Astrocyte of the cerebellum (primary cell): ENCODE measurements at regions not wholly inside any gene's neighbourhood (a gene's known extent, or its start where the extent isn't known, plus 50 kb on each side); places are given as distances from the start of the nearest gene placed in this dataset.

Experiments
- DNase-seq: peaks from one replicate; pipeline ENCODE4 v3.0.0-alpha.2; 2011; ENCODE audit warnings: low read depth
- H3K4me3 ChIP-seq: 2 replicates; pipeline ENCODE4 v1.5.1; 2011; ENCODE audit warnings: mild to moderate bottlenecking, low read depth, low read length, moderate library complexity
- in situ Hi-C: cut with HindIII; loops from 2 replicates; pipeline ENCODE4 v1.10.0; 2017; ENCODE audit warnings: low sequenced_read_pairs
- TF ChIP-seq, protein P1 (sequence below): IDR thresholded peaks from 2 replicates; pipeline ENCODE4 v1.5.1; 2012; ENCODE audit warnings: low read length, low read depth, moderate library complexity, mild to moderate bottlenecking; ENCODE audit errors: missing control alignments

DNA sequence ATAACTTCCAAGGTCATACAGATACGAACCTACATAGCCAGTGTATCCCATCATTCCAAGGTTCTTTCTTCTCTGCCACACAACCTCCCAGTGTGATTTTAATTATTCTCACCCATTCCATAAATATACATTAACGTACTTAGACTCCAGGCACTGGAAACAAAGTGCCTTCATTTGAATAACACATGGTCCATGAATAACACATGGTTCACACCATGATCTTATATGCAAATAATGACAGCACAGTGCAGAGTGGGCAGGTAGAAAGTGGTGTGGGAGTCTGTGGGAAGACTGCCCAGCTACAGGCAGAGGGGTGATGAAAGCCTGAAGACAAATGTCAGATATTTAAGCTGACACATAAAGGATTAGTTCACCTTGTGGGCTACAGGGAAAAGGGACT lies 425.2 kb downstream of the HACE1 start:
- TF ChIP-seq, protein P1, sequence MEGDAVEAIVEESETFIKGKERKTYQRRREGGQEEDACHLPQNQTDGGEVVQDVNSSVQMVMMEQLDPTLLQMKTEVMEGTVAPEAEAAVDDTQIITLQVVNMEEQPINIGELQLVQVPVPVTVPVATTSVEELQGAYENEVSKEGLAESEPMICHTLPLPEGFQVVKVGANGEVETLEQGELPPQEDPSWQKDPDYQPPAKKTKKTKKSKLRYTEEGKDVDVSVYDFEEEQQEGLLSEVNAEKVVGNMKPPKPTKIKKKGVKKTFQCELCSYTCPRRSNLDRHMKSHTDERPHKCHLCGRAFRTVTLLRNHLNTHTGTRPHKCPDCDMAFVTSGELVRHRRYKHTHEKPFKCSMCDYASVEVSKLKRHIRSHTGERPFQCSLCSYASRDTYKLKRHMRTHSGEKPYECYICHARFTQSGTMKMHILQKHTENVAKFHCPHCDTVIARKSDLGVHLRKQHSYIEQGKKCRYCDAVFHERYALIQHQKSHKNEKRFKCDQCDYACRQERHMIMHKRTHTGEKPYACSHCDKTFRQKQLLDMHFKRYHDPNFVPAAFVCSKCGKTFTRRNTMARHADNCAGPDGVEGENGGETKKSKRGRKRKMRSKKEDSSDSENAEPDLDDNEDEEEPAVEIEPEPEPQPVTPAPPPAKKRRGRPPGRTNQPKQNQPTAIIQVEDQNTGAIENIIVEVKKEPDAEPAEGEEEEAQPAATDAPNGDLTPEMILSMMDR = no peak
- no peak for DNase-seq
- H3K4me3 ChIP-seq = no peak overlapping the region
- in situ Hi-C loops = no loop called here

GRCh38 chr6:104431096-104431495 lies 428.6 kb downstream of the HACE1 start:
- no peak for DNase-seq
- TF ChIP-seq, protein P1 = no peak
- in situ Hi-C loops = no loop called here

GRCh38 chr6:104428184-104428583 lies 431.5 kb downstream of the HACE1 start:
- in situ Hi-C loops = no loop called here
- no peak for DNase-seq
- no peak overlapping the region for H3K4me3 ChIP-seq
- TF ChIP-seq, protein P1 = no peak

More at GRCh38 chr6:104431096-104431495, 428.6 kb downstream of the HACE1 start:
- H3K4me3 ChIP-seq = no peak overlapping the region

DNA sequence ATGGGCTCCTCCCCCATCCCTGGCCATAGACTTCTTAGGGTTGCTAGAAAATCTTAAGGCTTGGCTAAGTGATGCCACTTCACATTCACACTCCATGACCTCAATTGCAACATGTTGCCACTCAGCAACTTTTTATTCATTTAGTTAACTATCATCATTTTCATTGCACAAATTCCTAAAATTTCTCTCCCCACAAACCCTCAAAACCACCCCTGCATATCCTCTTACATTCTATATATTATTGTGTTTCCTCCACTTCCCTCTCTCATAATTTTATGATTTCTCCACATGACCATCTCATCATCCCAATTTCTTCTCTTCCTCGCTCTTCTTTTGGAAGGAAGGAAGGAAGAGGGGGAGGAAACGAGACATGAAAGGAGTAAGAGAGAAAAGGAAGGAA lies 436.0 kb downstream of the HACE1 start:
- DNase-seq = no peak
- TF ChIP-seq, protein P1 = no peak
- in situ Hi-C loops = no loop called here
- H3K4me3 ChIP-seq = no peak overlapping the region

- no peak for DNase-seq
- in situ Hi-C loops = no loop called here
- TF ChIP-seq, protein P1 = no peak
- H3K4me3 ChIP-seq = no peak overlapping the region
Measured at GRCh38 chr6:104421650-104422049, 438.1 kb downstream of the HACE1 start.

DNA sequence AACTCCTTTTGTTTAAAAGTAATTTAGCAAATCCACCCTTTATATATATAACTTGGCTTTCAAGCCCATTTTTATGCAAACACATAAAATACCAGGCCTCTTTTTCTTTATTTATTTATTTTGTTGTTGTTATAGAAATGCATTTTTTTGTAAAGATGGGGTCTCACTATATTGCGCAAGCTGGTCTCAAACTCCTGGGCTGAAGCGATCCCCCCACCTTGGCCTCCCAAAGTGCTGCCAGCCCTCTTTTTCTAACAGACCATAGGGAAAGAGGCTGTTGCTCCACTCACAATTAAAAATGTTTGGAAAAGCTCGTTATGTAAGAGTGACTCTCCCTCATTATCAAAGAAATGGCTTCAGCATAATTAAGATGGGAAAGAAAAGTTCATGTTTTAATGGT lies 440.9 kb downstream of the HACE1 start:
- in situ Hi-C loops = no loop called here
- TF ChIP-seq, protein P1 = no peak
- DNase-seq = no peak
- no peak overlapping the region for H3K4me3 ChIP-seq

DNA sequence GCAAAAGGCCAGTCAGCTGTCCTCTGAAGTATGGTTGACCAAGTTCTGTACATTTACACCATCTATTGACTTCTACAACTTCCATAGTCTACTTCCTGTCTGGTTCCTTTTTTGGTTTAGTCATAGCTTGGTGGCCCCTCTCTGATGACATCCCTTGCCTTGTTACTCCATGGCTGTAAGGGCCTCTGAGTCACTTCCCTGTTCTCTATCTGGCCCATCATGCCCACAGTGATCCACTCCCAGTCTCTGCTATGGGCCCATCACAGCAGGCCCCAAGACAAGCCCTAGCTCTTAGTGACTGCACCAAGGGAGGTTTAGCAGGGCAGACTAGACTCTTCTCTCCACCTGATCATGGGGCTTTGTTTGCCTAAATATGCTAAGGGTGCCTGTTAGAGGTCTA lies 441.6 kb downstream of the HACE1 start:
- H3K4me3 ChIP-seq = no peak overlapping the region
- no peak for DNase-seq
- TF ChIP-seq, protein P1 = no peak
- in situ Hi-C loops = no loop called here
